HG03575 (cell line): ENCODE measurements at regions not wholly inside any gene's neighbourhood (a gene's known extent, or its start where the extent isn't known, plus 50 kb on each side); places are given as distances from the start of the nearest gene placed in this dataset.

Experiments
- ATAC-seq: cut with Tn5 transposase; IDR thresholded peaks from one replicate; pipeline ENCODE4 v1.9.1; 2021; ENCODE audit not compliant: unreplicated experiment, insufficient number of reproducible peaks, low FRiP score; ENCODE audit errors: extremely low read depth

DNA sequence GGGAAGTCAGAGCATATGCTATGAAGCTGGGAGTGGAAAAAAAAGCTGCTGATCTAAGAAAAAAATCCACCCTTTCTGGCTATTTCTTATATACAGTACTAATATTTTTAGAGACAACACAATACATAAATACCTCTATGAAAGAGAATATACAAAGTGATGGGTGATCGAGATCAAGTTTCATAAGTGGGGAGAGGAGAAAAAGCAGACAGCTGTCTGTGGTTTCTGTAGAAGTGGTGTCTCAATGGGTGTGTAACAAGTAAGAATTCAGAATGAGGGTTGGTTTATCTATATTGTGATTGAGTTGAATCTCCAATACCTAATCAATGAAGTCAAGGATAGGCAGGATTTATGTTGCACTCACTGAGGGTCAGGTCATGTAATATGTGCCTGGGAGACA, 191.0 kb downstream of the HNMT start:
- ATAC-seq = no peak

DNA sequence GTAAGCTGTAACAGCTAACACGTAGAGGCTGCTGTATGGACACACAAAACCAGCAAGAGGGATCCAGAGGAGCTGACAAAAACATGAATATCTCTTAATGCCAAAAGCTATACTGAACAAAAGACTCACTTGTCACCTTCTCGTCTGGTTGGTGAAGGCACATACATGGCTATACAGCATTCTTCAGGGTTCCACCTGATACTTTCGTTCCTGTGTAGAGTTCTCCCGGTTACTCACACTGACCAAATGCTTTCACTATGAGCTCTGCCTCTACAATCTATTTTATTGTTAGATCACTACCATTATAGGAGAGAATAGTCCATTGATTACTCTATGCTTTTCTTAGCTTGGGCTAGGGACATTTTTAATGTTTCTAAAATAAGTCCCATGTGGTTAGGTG, 193.1 kb downstream of the HNMT start:
- no peak for ATAC-seq

DNA sequence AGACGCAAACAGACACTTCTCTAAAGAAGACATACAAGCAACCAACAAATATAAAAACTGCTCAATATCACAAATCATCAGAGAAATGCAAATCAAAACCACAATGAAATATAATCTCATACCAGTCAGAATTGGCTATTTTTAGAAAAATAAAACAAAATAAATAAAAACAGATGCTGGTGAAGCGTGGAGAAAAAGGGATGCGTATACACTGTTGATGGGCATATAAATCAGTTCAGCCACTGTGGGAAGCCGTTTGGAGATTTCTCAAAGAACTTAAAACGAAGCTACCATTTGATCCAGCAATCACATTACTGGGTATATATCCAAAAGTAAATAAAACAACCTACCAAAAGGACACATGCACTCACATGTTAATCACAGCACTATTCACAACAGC, 206.2 kb downstream of the HNMT start:
- no peak for ATAC-seq

DNA sequence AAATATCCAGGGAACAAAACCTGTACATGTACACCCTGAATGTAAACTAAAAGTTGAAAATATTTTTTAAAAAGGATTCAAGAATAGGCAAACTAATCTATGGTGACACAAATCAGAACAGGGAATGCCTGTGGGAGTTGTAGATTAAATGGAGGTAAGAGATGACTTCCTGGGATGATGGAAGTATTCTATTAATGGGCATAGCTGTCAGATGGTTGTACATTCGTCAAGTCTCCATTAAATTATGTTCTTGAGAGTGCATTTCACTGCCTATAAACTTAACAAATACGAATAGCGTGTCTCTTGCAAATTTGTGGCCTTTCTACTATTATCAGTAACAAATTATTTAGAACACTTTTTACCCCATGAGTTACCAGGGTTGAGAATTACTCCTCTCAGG, 207.0 kb downstream of the HNMT start:
- ATAC-seq = no peak

DNA sequence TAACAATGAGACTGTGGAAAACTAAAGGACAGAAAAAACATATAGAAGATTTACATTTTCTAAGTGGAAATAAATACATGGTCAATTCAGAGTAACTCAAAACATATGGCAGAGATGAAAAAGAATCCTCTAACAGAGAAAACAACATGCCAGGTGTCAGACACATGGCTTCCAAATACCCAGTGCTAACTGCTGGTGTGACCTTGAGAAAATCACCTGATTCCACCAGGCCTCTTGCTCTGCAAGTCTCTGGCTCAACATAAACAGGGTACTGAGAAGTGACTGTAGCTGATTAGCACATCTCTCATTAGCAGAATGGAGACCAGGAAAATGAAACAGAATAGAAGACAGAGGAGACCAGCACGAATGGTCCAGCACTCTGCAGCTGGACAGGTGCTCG, 210.8 kb downstream of the HNMT start:
- no peak for ATAC-seq

DNA sequence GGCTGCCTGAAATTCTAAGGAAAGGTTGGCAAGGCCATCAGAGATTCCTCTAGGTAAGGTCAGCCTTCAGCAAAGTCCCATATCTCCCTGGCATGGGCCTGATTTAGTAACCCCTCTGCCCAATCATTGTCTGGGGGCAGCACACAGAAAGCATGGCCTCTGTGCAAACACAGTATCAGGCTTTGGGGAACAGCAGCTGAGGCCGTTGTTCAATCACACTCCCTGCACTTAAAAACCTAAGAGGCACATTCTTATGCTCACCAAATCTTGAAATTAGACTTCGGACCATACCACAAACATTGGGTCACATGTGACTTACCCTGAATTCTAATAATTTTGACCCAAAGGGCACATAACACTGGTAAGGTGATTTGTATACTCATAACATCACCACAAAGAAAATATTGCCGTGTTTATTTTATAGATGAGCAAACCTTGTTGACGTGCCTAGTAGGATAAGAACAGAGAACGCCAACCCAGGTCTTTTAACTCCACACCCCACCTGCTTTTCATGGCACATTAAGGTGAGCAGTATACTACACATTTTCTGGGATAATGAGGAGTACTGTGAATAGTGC, 212.7 kb downstream of the HNMT start:
- ATAC-seq = no peak

DNA sequence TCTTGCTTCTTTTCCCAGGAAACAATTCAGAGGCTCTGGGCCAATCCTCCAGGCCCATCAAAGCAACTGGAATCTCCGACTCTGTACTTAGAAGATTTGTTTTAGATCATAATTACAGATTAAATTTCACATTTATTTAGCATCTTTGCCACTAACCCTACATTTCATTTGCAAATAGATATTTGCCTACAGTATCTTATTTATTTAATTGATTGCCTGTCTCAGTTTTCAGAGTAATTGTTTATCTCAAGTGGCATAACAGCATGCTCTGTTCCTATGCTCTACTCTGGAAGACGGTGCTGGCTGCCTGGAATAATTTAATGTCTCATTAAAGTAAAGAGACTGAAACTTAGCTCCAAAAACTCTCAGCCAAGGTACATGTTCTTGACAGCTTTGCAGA, 213.4 kb downstream of the HNMT start:
- no peak for ATAC-seq

DNA sequence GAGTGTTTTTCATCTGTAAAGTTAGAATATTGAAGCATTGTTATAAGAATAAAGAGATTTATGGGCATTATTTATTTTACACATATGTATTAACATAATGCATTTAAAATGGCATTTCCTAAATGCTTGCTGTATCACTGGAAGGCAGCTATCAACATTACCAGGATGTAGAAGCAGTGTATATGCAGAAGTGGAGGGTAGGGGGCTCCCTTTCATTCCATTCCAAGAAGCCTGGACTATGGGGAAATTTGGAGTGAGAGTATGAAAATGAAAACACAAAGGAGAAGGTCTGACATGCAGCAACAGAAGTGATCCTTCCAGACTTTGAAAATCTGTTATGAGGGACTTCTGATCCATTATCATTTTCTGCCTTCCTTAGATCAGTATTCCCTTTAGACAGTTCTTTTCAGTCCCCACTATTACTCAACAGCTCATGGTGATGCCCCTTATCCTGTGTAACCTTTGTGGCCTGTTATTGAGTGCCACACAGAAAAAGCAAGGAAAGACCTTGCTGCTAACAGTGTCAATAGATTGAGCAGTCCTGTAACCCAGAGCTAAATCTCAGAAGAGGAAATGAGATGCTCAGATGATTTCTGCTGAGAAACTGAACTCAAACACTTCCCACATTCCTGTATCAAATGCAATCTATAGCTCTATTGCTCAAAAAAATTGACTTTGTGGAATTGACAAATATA, 216.6 kb downstream of the HNMT start:
- ATAC-seq = no peak

DNA sequence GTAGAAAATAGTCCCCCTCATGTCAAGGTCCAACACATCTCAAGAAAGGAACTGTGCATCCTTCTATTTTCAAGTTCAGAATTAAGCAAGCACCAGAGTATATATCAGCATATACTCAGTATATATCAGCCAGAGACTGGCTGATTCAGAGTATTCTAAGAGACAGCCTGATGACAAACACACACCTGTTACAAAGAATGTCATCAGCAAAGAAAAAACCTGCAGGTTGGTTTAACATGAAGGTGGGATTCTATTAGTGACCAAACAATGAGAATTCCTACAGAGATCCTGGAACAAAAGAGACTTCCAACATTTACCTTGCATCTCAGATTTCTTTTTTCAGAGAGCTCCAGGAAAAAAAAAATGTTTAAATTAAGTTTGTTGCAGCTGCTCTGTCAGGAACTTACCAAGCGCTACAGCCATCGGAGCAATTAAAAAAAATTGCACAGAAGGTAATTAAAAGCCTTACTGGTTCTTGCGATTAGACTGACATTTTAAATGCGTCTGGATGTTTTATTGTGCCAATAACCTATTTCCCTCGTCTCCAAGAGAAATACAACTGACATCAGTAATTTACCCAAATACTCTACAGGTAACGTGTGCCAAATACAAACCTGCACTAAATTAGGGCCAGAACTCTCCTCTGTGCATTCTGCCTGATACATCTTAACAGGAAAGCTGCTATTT, 218.1 kb downstream of the HNMT start:
- no peak for ATAC-seq

DNA sequence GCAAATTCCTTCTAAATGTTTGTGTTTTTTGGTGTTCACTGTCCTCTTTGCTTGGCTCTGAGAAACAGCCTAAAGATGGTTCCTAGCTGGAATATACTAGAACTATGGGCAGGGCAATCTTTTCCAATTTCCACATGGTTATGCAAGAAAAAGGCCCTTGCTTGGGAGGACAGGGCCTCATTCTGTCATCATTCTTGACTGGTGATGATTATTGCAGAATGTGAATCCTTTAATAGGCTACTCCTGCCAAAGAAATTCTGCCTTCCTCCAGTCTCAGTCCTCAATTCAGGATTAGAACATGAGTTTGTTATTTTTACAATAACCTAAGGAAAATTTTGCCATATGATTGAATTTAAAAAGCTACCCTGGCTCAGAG, 218.7 kb downstream of the HNMT start:
- ATAC-seq = no peak

DNA sequence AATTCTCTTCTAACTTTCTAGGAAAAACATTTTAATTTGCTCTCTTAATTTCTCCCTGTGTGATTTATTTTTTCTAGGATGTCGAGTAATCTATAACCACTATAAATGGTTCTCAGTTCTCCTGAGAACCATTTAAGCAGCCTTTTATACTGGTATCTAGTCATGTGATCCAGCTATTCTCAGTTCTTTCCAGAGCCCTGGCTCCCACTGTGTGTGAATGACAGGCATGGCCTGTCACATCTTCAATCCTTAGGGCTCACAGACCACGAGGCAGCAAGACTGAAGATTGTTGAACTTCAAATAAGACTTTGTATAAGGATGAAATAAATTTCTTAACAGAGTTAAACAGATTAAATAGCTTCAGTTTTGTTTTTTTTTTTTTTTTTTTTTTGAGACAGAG, 219.4 kb downstream of the HNMT start:
- no peak for ATAC-seq

DNA sequence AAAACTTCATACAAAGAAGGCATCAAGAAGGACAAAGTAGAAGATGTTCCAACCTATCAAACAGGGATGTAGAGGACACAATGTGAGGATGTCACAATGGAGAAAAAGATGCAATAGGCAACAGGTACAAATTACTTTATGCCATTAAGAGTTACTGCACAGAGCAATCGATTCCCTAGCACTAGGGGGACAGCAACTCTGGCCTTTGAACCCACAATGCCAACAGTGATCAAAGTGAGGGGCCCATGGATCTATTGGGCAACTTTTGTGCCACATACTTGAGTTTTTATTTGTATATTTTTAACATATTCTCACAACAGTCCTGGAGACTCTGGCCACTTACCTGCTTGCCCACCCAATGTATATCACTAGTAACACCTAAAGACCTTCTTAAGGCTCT, 220.2 kb downstream of the HNMT start:
- no peak for ATAC-seq

DNA sequence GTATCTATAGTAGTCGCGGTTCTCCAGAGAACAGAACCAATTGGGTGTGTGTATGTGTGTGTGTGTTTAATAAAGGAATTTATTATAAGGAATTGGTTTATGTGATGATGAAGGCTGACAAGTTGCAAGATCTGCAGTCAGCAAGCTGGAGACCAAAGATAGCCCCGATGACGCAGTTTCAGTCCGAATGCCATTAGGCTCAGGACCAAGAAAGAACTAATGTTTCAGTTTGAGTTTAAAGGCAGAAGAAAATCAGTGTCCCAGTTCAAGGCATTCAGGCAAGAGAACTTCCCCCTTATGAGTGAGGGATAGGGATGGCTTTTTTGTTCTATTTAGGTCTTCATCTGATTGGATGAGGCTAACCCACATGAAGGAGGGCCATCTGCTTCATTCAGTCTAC, 221.6 kb downstream of the HNMT start:
- no peak for ATAC-seq

DNA sequence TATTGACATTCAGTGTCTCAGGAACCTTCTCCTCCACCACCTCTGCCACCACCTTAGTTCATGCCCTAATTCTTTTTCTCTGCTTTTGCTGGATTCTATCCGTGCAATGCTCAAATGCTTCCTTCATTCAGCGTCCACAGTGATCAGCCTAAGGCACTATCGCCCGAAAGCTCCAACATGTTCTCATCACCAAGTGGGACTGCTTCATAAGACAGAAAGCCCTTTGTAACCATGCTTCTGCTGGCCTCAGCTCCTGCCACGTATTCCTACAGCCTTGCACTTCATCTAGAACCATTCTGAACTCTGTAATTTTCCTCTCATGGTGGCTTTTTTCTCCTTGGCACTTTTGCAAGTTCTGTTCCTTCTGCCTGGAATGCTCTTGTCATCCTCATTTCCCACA, 222.9 kb downstream of the HNMT start:
- ATAC-seq = no peak

DNA sequence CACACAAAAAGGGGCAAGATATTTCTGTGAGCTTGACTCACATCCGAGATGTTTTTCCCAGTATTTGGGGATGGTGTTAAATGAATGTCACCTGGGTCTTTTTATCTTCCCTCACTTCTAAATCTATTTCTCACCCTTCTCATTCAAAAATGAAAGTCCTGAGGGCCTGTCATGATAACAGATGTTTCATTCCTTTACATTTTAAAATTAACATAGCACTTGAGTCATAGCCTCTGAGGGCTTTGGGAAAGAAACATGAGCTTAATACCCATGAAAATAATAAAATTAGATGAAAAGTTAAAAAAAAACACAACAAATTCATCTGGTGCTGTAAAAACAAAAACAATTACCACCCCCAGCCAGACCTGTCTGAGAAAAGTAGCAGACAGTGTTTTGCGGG, 226.7 kb downstream of the HNMT start:
- ATAC-seq = no peak

DNA sequence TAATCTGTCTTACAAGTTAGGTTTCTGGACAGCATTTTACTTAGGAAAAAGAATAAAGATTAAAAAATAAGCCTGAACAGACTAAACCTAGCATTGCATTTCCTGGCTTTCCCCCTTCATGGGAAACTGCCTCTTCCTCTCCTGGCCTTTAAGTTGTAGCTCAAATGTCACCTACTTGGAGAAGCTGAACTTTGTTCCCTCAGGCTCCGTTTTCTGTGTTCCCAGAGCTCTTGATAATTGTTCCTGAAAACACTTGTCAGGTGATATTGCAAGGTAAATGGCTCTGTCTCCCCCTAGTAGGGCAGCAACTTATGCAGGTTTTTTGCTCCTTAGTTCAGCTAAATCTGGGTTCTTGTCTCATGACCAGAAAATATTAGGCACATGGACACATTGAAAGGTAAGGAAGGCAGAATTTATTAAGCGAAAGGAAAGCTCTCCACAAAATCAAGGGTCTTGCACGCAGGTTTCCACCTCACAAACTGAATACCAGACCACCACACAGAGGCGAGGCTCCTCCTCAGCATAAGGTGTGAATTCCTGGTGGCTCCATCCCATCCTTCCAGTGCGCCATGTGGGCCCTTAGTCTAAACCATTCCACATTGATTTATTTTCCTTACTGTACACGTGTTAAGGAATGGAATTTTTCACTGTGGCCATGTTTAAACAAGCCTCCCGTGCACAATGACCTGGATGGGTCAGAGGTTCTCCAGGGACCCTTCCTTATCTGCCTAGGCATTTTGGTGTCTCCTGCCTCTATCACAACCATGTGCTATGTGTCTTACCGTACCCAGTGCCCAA, 229.3 kb downstream of the HNMT start:
- no peak for ATAC-seq

DNA sequence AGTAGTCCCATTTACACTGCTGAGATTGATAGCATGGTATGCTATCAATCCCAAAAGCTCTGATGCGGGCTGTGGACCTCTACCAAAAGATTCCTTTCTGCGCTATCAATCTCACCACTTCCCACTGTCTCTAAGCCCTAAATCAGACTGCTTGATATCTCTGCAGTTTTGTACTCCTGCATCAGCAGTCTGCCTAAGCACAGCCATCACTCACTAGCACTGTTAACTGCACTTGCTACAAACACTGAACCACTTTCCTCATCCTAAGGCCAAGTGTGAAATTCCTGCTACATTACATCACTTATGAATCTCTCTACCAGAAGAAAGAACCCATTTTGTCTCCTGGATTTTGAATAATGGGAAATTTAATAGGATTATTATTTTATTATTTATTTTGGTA, 237.0 kb downstream of the HNMT start:
- no peak for ATAC-seq

DNA sequence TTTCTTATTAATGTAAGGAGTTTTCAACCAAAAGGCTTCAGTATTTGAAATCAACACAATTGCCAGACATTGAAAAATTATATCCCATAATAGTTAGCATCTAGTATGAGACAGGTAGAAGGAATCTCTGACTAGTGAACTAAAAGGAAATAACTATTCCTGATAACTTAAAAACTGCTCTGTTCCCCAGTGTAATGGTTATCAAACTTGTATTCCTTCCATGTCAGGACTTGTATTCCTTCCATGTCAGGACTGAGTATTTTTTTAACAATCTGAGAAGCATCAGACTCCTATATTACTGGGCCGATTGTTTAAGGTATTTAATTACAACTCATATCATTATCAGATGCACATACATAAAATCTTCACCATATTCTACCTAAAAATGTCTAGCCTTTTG, 238.5 kb downstream of the HNMT start:
- ATAC-seq = no peak

DNA sequence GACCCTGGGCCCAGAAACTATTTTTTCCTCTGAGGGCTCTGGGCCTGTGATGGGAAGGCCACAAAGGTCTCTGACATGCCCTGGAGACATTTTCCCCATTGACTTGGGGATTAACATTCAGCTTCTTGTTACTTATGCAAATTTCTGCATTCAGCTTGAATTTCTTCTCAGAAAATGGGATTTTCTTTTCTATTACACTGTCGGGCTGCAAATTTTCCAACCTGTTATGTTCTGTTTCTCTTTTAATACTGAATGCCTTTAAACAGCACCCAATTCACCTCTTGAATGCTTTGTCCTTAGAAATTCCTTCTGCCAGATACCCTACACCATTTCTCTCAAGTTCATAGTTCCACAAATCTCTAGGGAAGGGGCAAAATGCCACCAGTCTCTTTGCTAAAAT, 241.0 kb downstream of the HNMT start:
- ATAC-seq = no peak
